Right cardiac atrium (tissue), 5 donors: ENCODE measurements at regions not wholly inside any gene's neighbourhood (a gene's known extent, or its start where the extent isn't known, plus 50 kb on each side); places are given as distances from the start of the nearest gene placed in this dataset.

ENCODE experiments used
- ATAC-seq, 2 donors: fragments of 200-7000 bp; cut with Tn5 transposase; one replicate each; pipeline versions ENCODE4 v1.8.0 to v1.9.1; 2020; ENCODE audit warnings: moderate library complexity in 2 of 2, mild to moderate bottlenecking in 1 of 2
- DNase-seq, 3 donors: peaks; one replicate each; pipeline ENCODE4 v3.0.0-alpha.2; 2020
- H3K27ac ChIP-seq: one replicate; pipeline ENCODE4 v1.5.1; 2013; ENCODE audit warnings: mild to moderate bottlenecking, low read length, control low read depth, moderate library complexity
- H3K27me3 ChIP-seq: one replicate; pipeline ENCODE4 v1.6.1; 2013; ENCODE audit not compliant: control insufficient read depth, insufficient read depth
- H3K4me1 ChIP-seq: one replicate; pipeline ENCODE4 v1.6.1; 2013; ENCODE audit warnings: low read length; ENCODE audit not compliant: control insufficient read depth, insufficient read depth
- H3K4me3 ChIP-seq: one replicate; pipeline ENCODE4 v1.5.1; 2013; ENCODE audit warnings: low read length, control low read depth
- H3K9me3 ChIP-seq: one replicate; pipeline ENCODE4 v1.6.1; 2013; ENCODE audit warnings: low read length; ENCODE audit not compliant: control insufficient read depth
- WGBS: extraction: QIAGEN DNeasy Blood & Tissue Kit; methylation state at CpG from one replicate; pipeline ENCODE4 v1.1.7; 2013; 5-methylcytosine and 5-hydroxymethylcytosine counted together
- intact Hi-C, 4 donors: fragments of 100-400 bp; cut with DNase I; formaldehyde crosslinking; loops; one replicate each; pipeline versions ENCODE4 v1.11.0 to v1.14.0; 2022 to 2023
- donor health status: healthy with polysubstance abuse.
- donor health status: DM: no; HTN: yes; CAD: no.
- donor health status: DM: no; HTN: no; CAD: no.
- donor health status: DM: no; HTN: yes; CAD: no; lungs with severe emphysema.
- donor health status: DM: yes; HTN: yes; CAD: no.

GRCh38 chr2:123245156-123245555 is 779.9 kb upstream of the CNTNAP5 start:
- Histone ChIP-seq H3K4me1 (no peaks in the 10 kb centered on the region), H3K4me3 (no peak overlapping the region), H3K27ac (no peak overlapping the region), H3K27me3 (no peaks in the 10 kb centered on the region), H3K9me3 (no peaks in the 10 kb centered on the region)
- no peak for ATAC-seq
- intact Hi-C loops, result no loop called here
- 65% methylated on average over 3 of the region's 3 CpGs for WGBS
- no peak for DNase-seq

- no peaks in the 10 kb centered on the region for H3K27me3 ChIP-seq
- intact Hi-C loops, result no loop called here
- no peak overlapping the region for H3K27ac ChIP-seq
- H3K4me1 ChIP-seq, result no peaks in the 10 kb centered on the region
- 58% methylated on average over 4 of the region's 4 CpGs for WGBS
- H3K9me3 ChIP-seq, result no peaks in the 10 kb centered on the region
- ATAC-seq, result no peak
- no peak overlapping the region for H3K4me3 ChIP-seq
- no peak for DNase-seq
These were observed 766.1 kb upstream of the CNTNAP5 start for GRCh38 chr2:123258877-123259539.

GRCh38 chr2:123262856-123263255 is 762.2 kb upstream of the CNTNAP5 start:
- no peaks in the 10 kb centered on the region for H3K27me3 ChIP-seq
- no peak overlapping the region for H3K4me3 ChIP-seq
- WGBS, result 69% methylated on average over 4 of the region's 4 CpGs
- no peak overlapping the region for H3K27ac ChIP-seq
- ATAC-seq (no peak), DNase-seq (no peak)
- intact Hi-C loops, result no loop called here
- H3K9me3 ChIP-seq, result no peaks in the 10 kb centered on the region
- H3K4me1 ChIP-seq, result no peaks in the 10 kb centered on the region

- no peaks in the 10 kb centered on the region for H3K27me3 ChIP-seq
- no peak overlapping the region for H3K27ac ChIP-seq
- DNase-seq, result no peak
- no peak overlapping the region for H3K4me3 ChIP-seq
- WGBS, result 91% methylated on average over 2 of the region's 2 CpGs
- no peaks in the 10 kb centered on the region for H3K9me3 ChIP-seq
- no peak for ATAC-seq
- intact Hi-C loops, result no loop called here
- H3K4me1 ChIP-seq, result no peaks in the 10 kb centered on the region
These were observed 741.7 kb upstream of the CNTNAP5 start for GRCh38 chr2:123283431-123283830.

- ATAC-seq, result no peak
- H3K4me1 ChIP-seq, result no peaks in the 10 kb centered on the region
- DNase-seq, result no peak
- no peak overlapping the region for H3K4me3 ChIP-seq
- intact Hi-C loops, result no loop called here
- H3K27ac ChIP-seq, result no peak overlapping the region
- no peaks in the 10 kb centered on the region for H3K27me3 ChIP-seq
- 62% methylated on average over 1 of the region's 1 CpG for WGBS
- no peaks in the 10 kb centered on the region for H3K9me3 ChIP-seq
These were observed 721.4 kb upstream of the CNTNAP5 start for GRCh38 chr2:123303731-123304130.
